HCT116 (cell line): ENCODE measurements at regions not wholly inside any gene's neighbourhood (a gene's known extent, or its start where the extent isn't known, plus 50 kb on each side); places are given as distances from the start of the nearest gene placed in this dataset.

Source experiments
- CTCF ChIP-seq, 3 experiments: fragments of 200-600 bp in 1 of 3; sonication (generic) in 1 of 3; IDR thresholded peaks in 2 of 3; conservative IDR thresholded peaks in 1 of 3; 2 replicates each; pipeline ENCODE4 v1.5.1; 2012 to 2017; ENCODE audit warnings: low read depth in 2 of 3, low read length in 2 of 3, antibody characterized with exemption in 1 of 3, borderline replicate concordance in 1 of 3, control low read depth in 1 of 3, mild to moderate bottlenecking in 1 of 3, mixed read lengths in 1 of 3, mixed run types in 1 of 3, moderate library complexity in 1 of 3; ENCODE audit not compliant: insufficient read depth in 1 of 3
- EGR1 ChIP-seq: IDR thresholded peaks from 2 replicates; pipeline ENCODE4 v1.6.1; 2012; ENCODE audit warnings: low read depth
- ELF1 ChIP-seq: IDR thresholded peaks from 2 replicates; pipeline ENCODE4 v1.6.1; 2012; ENCODE audit warnings: low read depth, borderline replicate concordance
- EZH2 ChIP-seq: fragments of 200-600 bp; sonication (generic); IDR thresholded peaks from 2 replicates; pipeline ENCODE4 v1.6.1; 2017; ENCODE audit warnings: antibody characterized with exemption, mixed run types
- POLR2A ChIP-seq: IDR thresholded peaks from 2 replicates; pipeline ENCODE4 v1.7.0; 2011; ENCODE audit warnings: borderline replicate concordance; ENCODE audit not compliant: insufficient read depth, insufficient read length; ENCODE audit errors: extremely low read depth
- POLR2AphosphoS5 ChIP-seq: IDR thresholded peaks from 2 replicates; pipeline ENCODE4 v1.6.1; 2011; ENCODE audit warnings: mild to moderate bottlenecking, low read depth, low read length, moderate library complexity
- RAD21 ChIP-seq: IDR thresholded peaks from 2 replicates; pipeline ENCODE4 v1.6.1; 2012; ENCODE audit warnings: low read depth, mild to moderate bottlenecking
- SP1 ChIP-seq: IDR thresholded peaks from 2 replicates; pipeline ENCODE4 v1.6.1; 2012; ENCODE audit warnings: low read depth
- TCF7L2 ChIP-seq: IDR thresholded peaks from 2 replicates; pipeline ENCODE4 v1.7.0; 2011; ENCODE audit warnings: borderline replicate concordance, inconsistent platforms; ENCODE audit not compliant: insufficient read depth, insufficient read length; ENCODE audit errors: extremely low read depth
- TF ChIP-seq, protein P1 (sequence below): IDR thresholded peaks from 2 replicates; pipeline ENCODE4 v1.6.1; 2012
- TF ChIP-seq, protein P2 (sequence below): IDR thresholded peaks from 2 replicates; pipeline ENCODE4 v1.6.1; 2011; ENCODE audit warnings: mild to moderate bottlenecking, low read length, moderate library complexity; ENCODE audit not compliant: insufficient replicate concordance; ENCODE audit errors: extremely low read depth
- TF ChIP-seq, protein P3 (sequence below): IDR thresholded peaks from 2 replicates; pipeline ENCODE4 v1.6.1; 2012

DNA sequence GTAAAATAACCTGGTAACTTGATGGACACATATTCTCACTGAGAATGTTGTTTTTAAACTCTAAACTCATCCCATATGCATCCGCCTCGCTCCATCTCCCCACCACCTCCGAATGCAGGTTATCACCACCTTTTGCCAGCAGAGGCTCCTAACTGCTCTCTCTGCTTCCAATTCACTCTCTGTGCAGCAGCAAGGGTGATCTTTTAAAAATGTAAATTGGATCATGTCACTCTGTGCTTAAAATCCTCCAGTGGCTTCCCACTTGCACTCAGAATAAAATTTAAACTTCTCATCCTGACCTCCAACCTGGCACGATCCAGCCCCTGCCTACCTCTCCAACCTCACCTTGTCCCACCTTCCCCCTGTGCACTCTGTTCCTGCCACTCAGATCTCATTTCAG, 317.2 kb downstream of the ZSWIM6 start:
- TF ChIP-seq EZH2 (no peak), POLR2A (no peak), ELF1 (no peak), CTCF (IDR thresholded peaks at IDR 0.05 in 2 of 3, conservative IDR thresholded peaks at IDR 0.05 in 1 of 3; ENCODE audit: borderline replicate concordance in 1 of 3, insufficient read depth in 1 of 3, low read depth in 2 of 3, low read length in 2 of 3) (no peak), POLR2AphosphoS5 (no peak), SP1 (no peak), EGR1 (no peak), TCF7L2 (no peak), RAD21 (no peak)
- TF ChIP-seq, protein P1, sequence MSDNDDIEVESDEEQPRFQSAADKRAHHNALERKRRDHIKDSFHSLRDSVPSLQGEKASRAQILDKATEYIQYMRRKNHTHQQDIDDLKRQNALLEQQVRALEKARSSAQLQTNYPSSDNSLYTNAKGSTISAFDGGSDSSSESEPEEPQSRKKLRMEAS = no peak
- TF ChIP-seq, protein P2, sequence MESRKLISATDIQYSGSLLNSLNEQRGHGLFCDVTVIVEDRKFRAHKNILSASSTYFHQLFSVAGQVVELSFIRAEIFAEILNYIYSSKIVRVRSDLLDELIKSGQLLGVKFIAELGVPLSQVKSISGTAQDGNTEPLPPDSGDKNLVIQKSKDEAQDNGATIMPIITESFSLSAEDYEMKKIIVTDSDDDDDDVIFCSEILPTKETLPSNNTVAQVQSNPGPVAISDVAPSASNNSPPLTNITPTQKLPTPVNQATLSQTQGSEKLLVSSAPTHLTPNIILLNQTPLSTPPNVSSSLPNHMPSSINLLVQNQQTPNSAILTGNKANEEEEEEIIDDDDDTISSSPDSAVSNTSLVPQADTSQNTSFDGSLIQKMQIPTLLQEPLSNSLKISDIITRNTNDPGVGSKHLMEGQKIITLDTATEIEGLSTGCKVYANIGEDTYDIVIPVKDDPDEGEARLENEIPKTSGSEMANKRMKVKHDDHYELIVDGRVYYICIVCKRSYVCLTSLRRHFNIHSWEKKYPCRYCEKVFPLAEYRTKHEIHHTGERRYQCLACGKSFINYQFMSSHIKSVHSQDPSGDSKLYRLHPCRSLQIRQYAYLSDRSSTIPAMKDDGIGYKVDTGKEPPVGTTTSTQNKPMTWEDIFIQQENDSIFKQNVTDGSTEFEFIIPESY = no peak
- TF ChIP-seq, protein P3, sequence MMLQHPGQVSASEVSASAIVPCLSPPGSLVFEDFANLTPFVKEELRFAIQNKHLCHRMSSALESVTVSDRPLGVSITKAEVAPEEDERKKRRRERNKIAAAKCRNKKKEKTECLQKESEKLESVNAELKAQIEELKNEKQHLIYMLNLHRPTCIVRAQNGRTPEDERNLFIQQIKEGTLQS = no peak
